ENCODE measurements at regions not wholly inside any gene's neighbourhood (a gene's known extent, or its start where the extent isn't known, plus 50 kb on each side); places are given as distances from the start of the nearest gene placed in this dataset.

- TF ChIP-seq CTCF (IDR thresholded peaks at IDR 0.05; ENCODE audit: extremely low read depth, insufficient read depth, missing control alignments): no peak
- no peak for DNase-seq (ENCODE audit: low spot score)
Observed at GRCh38 chr5:124648902-124649467, 97.5 kb downstream of the ZNF608 start.

DNA sequence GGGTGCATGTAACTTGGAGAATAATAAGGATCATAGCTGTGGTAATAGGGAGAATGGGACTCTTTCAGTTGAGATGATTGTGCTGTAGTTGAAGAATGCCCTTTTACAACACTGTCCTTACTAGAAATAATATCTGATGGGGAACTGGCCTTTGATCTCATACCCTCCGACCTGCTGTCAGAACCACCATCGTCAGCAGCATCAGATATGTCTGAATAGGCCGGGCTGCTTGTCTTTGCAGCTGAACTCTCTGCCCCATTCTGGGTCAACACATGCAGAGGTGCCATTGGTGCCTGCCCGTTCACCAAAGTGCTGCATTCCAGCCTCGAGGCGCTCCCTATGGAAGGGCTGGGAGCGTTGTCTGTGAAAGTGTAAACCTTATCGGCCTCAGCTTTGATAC is 99.1 kb downstream of the ZNF608 start:
- no peak for DNase-seq (ENCODE audit: low spot score)
- in situ Hi-C loops (cut with MboI; ENCODE audit: low pct_unique_long_range_greater_than_20kb, low sequenced_read_pairs, unreplicated experiment): no loop called here
- no peak for TF ChIP-seq CTCF (IDR thresholded peaks at IDR 0.05; ENCODE audit: extremely low read depth, insufficient read depth, missing control alignments)

More at GRCh38 chr5:124648902-124649467, 97.5 kb downstream of the ZNF608 start:
- in situ Hi-C loops (cut with MboI; ENCODE audit: low pct_unique_long_range_greater_than_20kb, low sequenced_read_pairs, unreplicated experiment): no loop called here

DNA sequence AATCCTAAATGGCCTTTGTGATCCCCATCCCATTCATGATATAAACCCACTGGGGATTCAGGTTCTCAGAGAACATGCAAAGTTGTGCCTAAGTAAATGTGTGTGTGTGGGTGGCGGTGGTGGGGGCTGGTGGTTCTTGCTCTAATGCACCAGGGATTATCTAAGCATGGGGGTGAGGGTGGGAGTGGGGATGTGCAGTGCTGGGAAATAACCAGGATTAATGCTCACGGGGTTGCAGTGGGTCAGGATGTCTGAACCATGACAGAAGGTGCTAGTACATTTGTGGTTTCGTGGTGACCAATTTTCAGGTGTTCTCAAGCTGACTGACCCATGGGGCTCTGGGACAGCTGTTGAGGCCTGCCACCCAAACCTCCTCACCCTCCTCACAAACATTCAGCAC is 101.0 kb downstream of the ZNF608 start:
- no peak for TF ChIP-seq CTCF (IDR thresholded peaks at IDR 0.05; ENCODE audit: extremely low read depth, insufficient read depth, missing control alignments)
- peak; percentile 28 for DNase-seq (ENCODE audit: low spot score)
- in situ Hi-C loops (cut with MboI; ENCODE audit: low pct_unique_long_range_greater_than_20kb, low sequenced_read_pairs, unreplicated experiment): no loop called here

- in situ Hi-C loops (cut with MboI; ENCODE audit: low pct_unique_long_range_greater_than_20kb, low sequenced_read_pairs, unreplicated experiment): no loop called here
- no peak for TF ChIP-seq CTCF (IDR thresholded peaks at IDR 0.05; ENCODE audit: extremely low read depth, insufficient read depth, missing control alignments)
- no peak for DNase-seq (ENCODE audit: low spot score)
Observed at GRCh38 chr5:124644582-124644981, 101.9 kb downstream of the ZNF608 start.

DNA sequence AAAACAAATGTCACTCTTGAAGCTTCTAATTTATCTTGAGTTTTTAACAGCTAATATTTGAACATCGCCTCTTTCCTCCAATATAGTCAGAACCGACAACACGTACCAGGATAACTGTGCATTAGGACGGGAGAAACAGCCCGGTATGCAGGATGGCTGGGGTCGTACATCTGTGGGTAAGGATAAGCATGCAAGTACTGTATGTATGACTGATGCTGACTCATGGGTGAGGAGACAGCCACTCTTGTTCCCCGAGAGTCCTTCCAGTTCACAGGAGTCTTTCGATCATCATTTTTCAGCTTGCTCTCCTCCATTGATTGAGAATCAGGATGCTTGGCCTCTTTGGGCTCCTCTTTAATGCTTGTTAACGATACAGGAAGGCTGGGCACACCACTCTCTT is 102.3 kb downstream of the ZNF608 start:
- DNase-seq (ENCODE audit: low spot score): no peak
- no peak for TF ChIP-seq CTCF (IDR thresholded peaks at IDR 0.05; ENCODE audit: extremely low read depth, insufficient read depth, missing control alignments)
- in situ Hi-C loops (cut with MboI; ENCODE audit: low pct_unique_long_range_greater_than_20kb, low sequenced_read_pairs, unreplicated experiment): no loop called here

DNA sequence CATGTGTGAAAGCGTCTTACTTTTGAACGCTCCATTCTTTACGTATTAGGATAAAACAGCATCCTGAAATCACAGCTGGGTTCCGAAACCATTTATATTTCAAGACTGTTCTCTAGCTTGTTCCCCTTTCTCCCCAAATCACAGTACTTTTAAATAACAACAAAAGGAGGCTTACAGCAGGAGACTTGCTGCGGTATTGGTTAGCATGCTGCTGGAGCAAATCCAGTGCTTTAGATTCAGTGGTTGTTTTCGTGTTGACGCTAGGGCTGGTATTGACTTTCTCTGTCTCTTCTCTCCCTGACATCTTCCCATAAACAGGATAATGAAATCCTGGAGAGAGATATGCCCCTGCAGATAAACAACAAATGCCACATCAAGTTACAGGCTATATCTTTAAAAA is 103.1 kb downstream of the ZNF608 start:
- in situ Hi-C loops (cut with MboI; ENCODE audit: low pct_unique_long_range_greater_than_20kb, low sequenced_read_pairs, unreplicated experiment): no loop called here
- DNase-seq (ENCODE audit: low spot score): no peak
- TF ChIP-seq CTCF (IDR thresholded peaks at IDR 0.05; ENCODE audit: extremely low read depth, insufficient read depth, missing control alignments): no peak

DNA sequence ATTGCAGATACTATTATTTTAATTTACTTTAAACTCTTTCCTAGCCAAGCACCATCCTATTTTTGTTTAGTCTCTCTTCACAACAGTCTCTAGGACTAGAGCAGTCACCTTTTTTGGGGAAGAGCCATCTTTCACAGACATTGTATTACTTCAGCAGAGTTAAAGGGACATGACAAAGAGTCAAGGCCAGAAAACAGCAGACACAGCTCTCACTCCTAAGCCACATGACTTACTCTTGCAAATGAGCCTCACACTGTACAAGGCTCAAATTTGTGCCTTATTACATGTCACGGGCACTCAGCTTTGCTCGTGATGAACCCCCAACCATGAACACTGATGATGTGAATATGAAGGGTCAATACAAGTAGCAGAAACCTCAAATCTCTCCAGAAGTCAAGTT is 104.3 kb downstream of the ZNF608 start:
- in situ Hi-C loops (cut with MboI; ENCODE audit: low pct_unique_long_range_greater_than_20kb, low sequenced_read_pairs, unreplicated experiment): no loop called here
- DNase-seq (ENCODE audit: low spot score): peak; percentile 43
- TF ChIP-seq CTCF (IDR thresholded peaks at IDR 0.05; ENCODE audit: extremely low read depth, insufficient read depth, missing control alignments): no peak
